ENCODE measurements at regions not wholly inside any gene's neighbourhood (a gene's known extent, or its start where the extent isn't known, plus 50 kb on each side); places are given as distances from the start of the nearest gene placed in this dataset.

DNA sequence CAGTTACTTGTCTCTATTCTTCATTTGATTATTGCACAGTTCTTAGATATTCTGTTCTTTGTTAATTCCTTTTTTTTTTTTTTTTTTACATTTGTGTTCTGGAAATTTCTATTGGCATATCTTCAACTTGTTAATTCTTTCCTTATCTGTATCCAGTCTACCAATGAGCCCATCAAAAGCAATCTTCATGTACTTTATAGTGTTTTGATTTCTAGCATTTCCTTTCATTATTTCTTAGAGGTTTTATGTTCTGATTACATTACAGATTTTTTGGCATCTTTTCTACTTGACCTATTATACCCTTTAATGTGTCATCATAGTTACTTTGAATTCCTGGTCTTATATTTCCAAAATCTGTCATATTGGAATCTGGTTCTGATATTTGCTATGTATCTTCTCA is 2194.8 kb downstream of the PCDH9 start:
- Histone ChIP-seq H3K27ac (no peak overlapping the region), H3K4me3 (no peak overlapping the region), H3K4me1 (no peaks in the 10 kb centered on the region), H3K27me3 (no peaks in the 10 kb centered on the region), H3K9me3 (no peaks in the 10 kb centered on the region), H3K36me3 (no peaks in the 10 kb centered on the region)
- no peak for TF ChIP-seq CTCF (IDR thresholded peaks at IDR 0.05)
- intact Hi-C loops (cut with DNase I), result no loop called here
- FAIRE-seq, result no peak
- no peak for ATAC-seq
- no peak for DNase-seq

GRCh38 chr13:65034266-65034665 is 2195.9 kb downstream of the PCDH9 start:
- WGBS, 2 donors, result 87% methylated on average over 20 to 22 of the region's 22 CpGs
- no peak for TF ChIP-seq CTCF (IDR thresholded peaks at IDR 0.05)
- no peak overlapping the region for H3K4me3 ChIP-seq
- FAIRE-seq, result no peak
- H3K36me3 ChIP-seq, result no peaks in the 10 kb centered on the region
- no peaks in the 10 kb centered on the region for H3K4me1 ChIP-seq
- H3K9me3 ChIP-seq, result no peaks in the 10 kb centered on the region
- DNase-seq, result peak in 2 of 6 donors; percentile 35 to 43
- no peak for ATAC-seq
- no peak overlapping the region for H3K27ac ChIP-seq
- no peaks in the 10 kb centered on the region for H3K27me3 ChIP-seq
- intact Hi-C loops (cut with DNase I), result no loop called here

DNA sequence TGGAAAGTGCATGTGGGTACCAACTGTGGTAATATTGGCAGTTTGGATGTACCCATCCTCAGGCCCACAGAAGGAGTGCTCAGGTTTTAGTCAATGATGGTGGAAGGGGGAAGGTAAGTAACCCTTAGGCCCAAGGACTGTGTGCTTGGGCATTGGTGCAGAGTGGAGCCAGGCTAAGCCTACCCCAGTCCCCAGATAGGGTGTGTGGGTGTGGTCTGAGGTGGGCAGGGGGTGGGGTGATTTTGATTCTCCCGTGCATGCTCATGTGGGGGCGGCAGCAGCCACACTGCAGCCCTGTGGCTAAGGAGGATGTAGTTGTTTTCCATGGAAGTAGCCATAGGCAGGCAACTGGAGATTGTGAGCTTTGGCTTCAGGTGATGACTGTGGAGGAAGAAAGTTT is 2197.3 kb downstream of the PCDH9 start:
- intact Hi-C loops (cut with DNase I), result no loop called here
- no peak overlapping the region for H3K4me3 ChIP-seq
- no peaks in the 10 kb centered on the region for H3K4me1 ChIP-seq
- H3K9me3 ChIP-seq, result no peaks in the 10 kb centered on the region
- no peaks in the 10 kb centered on the region for H3K36me3 ChIP-seq
- H3K27ac ChIP-seq, result no peak overlapping the region
- no peak for DNase-seq
- FAIRE-seq, result no peak
- WGBS, 2 donors, result 45 to 52% methylated on average over 2 of the region's 2 CpGs
- no peak for ATAC-seq
- H3K27me3 ChIP-seq, result no peaks in the 10 kb centered on the region
- TF ChIP-seq CTCF (IDR thresholded peaks at IDR 0.05), result no peak

GRCh38 chr13:65028101-65028500 is 2202.0 kb downstream of the PCDH9 start:
- DNase-seq (no peak), FAIRE-seq (no peak), ATAC-seq (no peak)
- Histone ChIP-seq H3K4me1 (no peaks in the 10 kb centered on the region), H3K9me3 (no peaks in the 10 kb centered on the region), H3K4me3 (no peak overlapping the region), H3K36me3 (no peaks in the 10 kb centered on the region), H3K27me3 (no peaks in the 10 kb centered on the region), H3K27ac (no peak overlapping the region)
- no peak for TF ChIP-seq CTCF (IDR thresholded peaks at IDR 0.05)
- WGBS, 2 donors, result 44 to 55% methylated on average over 1 of the region's 1 CpG
- intact Hi-C loops (cut with DNase I), result no loop called here

- 47 to 56% methylated on average over 2 of the region's 2 CpGs for WGBS, 2 donors
- Histone ChIP-seq H3K27ac (no peak overlapping the region), H3K9me3 (no peaks in the 10 kb centered on the region), H3K4me3 (no peak overlapping the region), H3K27me3 (no peaks in the 10 kb centered on the region), H3K4me1 (no peaks in the 10 kb centered on the region), H3K36me3 (no peaks in the 10 kb centered on the region)
- FAIRE-seq, result no peak
- intact Hi-C loops (cut with DNase I), result no loop called here
- no peak for TF ChIP-seq CTCF (IDR thresholded peaks at IDR 0.05)
- DNase-seq, result no peak
- ATAC-seq, result no peak
These were observed 2203.6 kb downstream of the PCDH9 start for GRCh38 chr13:65026505-65026904.

Data from pancreas (tissue), 10 donors.